ENCODE measurements at regions not wholly inside any gene's neighbourhood (a gene's known extent, or its start where the extent isn't known, plus 50 kb on each side); places are given as distances from the start of the nearest gene placed in this dataset.

DNA sequence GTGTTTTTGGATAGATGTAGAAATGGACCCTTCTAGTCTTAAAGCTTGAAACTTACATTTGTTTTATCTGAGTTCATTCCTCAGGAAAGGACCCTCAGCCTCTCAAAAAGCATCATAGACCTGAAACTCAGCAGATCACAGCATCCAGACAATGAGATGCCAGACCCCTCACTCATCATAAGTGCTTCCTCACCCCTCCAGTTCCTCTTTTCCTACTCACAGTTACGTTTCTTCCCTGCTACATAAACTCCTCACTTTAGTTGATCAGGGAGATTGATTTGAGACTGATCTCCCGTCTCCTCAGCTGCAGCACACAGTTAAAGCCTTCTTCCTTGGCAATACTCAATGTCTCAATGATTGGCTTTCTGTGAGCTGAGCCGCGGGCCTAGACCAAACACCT lies 282.0 kb downstream of the FAM72C start:
- H3K23ac ChIP-seq (ENCODE audit: low read length), result no peak overlapping the region
- WGBS (ENCODE audit: extremely low coverage, insufficient coverage, low lambda C conversion rate), result no CpG with 5 or more reads among the region's 4 CpGs
- DNase-seq, result no peak
- no peak overlapping the region for H3K4me2 ChIP-seq (ENCODE audit: low read length)
- no peaks in the 10 kb centered on the region for H3K4me1 ChIP-seq (ENCODE audit: control insufficient read depth, low read depth, low read length)
- no peaks in the 10 kb centered on the region for H3K79me1 ChIP-seq (ENCODE audit: low read length)
- H3K56ac ChIP-seq (ENCODE audit: low read length), result no peak overlapping the region
- H3K4me3 ChIP-seq (ENCODE audit: low read length), result no peak overlapping the region
- H2BK120ac ChIP-seq (ENCODE audit: low read depth, low read length), result no peak overlapping the region
- H2BK5ac ChIP-seq (ENCODE audit: low read length), result no peak overlapping the region
- H2BK15ac ChIP-seq (replicated peaks; ENCODE audit: low read depth), result no peak overlapping the region
- H3K27me3 ChIP-seq (ENCODE audit: insufficient read depth, low read length, poor library complexity), result no peaks in the 10 kb centered on the region
- no peak overlapping the region for H3K27ac ChIP-seq (ENCODE audit: low read depth, low read length)
- H3K79me2 ChIP-seq (ENCODE audit: control insufficient read depth, insufficient read depth, low read length), result no peaks in the 10 kb centered on the region
- H3K18ac ChIP-seq (ENCODE audit: low read length), result no peak overlapping the region
- H3K36me3 ChIP-seq (ENCODE audit: control insufficient read depth, insufficient read depth, low read length), result no peaks in the 10 kb centered on the region
- H2AK5ac ChIP-seq (ENCODE audit: low read length), result no peak overlapping the region
- no peak overlapping the region for H3K9ac ChIP-seq (ENCODE audit: low read length)
- H3K4ac ChIP-seq (ENCODE audit: low read depth, low read length), result no peak overlapping the region
- no peak overlapping the region for H4K8ac ChIP-seq (ENCODE audit: low read depth, low read length)
- no peak overlapping the region for H4K5ac ChIP-seq (ENCODE audit: low read length)

DNA sequence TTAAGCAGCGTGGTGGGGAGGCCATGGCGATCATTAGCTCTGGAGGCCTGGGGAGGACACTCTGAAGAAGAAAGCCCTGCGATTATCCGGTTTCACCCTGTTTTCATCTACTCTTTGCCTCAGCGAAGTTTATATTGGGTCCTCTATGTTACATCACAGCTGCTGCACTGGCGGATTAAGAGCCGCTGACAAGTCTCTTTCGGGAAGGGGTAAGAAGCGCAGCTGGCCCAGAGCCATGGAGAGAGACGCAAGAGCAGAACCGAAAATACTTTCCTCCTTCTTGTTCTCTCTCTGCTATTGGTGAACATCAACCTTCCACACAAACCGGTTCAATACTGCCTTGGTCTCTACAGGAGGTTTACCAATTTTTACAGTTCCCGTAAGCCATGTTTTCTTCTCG lies 291.5 kb downstream of the FAM72C start:
- no peak overlapping the region for H4K8ac ChIP-seq (ENCODE audit: low read depth, low read length)
- H4K5ac ChIP-seq (ENCODE audit: low read length), result no peak overlapping the region
- H3K27ac ChIP-seq (ENCODE audit: low read depth, low read length), result no peak overlapping the region
- no peak overlapping the region for H2BK120ac ChIP-seq (ENCODE audit: low read depth, low read length)
- H3K36me3 ChIP-seq (ENCODE audit: control insufficient read depth, insufficient read depth, low read length), result no peaks in the 10 kb centered on the region
- no peak overlapping the region for H2BK5ac ChIP-seq (ENCODE audit: low read length)
- H2AK5ac ChIP-seq (ENCODE audit: low read length), result no peak overlapping the region
- H3K4ac ChIP-seq (ENCODE audit: low read depth, low read length), result no peak overlapping the region
- no peak overlapping the region for H3K56ac ChIP-seq (ENCODE audit: low read length)
- no peak overlapping the region for H3K4me2 ChIP-seq (ENCODE audit: low read length)
- no peaks in the 10 kb centered on the region for H3K4me1 ChIP-seq (ENCODE audit: control insufficient read depth, low read depth, low read length)
- H3K79me1 ChIP-seq (ENCODE audit: low read length), result no peaks in the 10 kb centered on the region
- no peak overlapping the region for H3K18ac ChIP-seq (ENCODE audit: low read length)
- H3K23ac ChIP-seq (ENCODE audit: low read length), result no peak overlapping the region
- no peaks in the 10 kb centered on the region for H3K79me2 ChIP-seq (ENCODE audit: control insufficient read depth, insufficient read depth, low read length)
- no peak for DNase-seq
- H2BK15ac ChIP-seq (replicated peaks; ENCODE audit: low read depth), result no peak overlapping the region
- no peak overlapping the region for H3K4me3 ChIP-seq (ENCODE audit: low read length)
- no peak overlapping the region for H3K9ac ChIP-seq (ENCODE audit: low read length)
- H3K27me3 ChIP-seq (ENCODE audit: insufficient read depth, low read length, poor library complexity), result no peaks in the 10 kb centered on the region
- whole genome bisulfite sequencing (ENCODE audit: extremely low coverage, insufficient coverage, low lambda C conversion rate), result no CpG with 5 or more reads among the region's 14 CpGs

DNA sequence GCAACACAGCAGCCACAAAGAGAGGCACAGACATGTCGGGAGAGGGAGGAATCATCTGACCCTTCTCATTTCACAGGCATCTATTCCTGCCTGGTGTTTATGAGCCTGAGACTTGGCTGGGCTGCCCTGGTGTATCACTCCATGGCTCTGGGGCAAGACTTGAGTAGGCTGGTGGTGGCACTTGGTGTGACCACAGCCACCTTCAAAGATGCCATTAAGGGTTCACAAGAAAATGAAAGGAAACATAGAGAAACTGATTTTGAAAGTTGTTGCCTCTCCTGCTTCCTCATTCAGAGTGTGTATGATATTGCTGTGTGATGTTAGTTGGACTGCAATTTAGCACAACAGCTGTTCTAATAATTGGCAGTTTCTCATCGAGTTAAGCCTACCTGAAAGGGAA lies 298.8 kb downstream of the FAM72C start:
- no peak overlapping the region for H4K5ac ChIP-seq (ENCODE audit: low read length)
- H2BK5ac ChIP-seq (ENCODE audit: low read length), result no peak overlapping the region
- no peaks in the 10 kb centered on the region for H3K79me1 ChIP-seq (ENCODE audit: low read length)
- H3K27me3 ChIP-seq (ENCODE audit: insufficient read depth, low read length, poor library complexity), result no peaks in the 10 kb centered on the region
- H3K4me1 ChIP-seq (ENCODE audit: control insufficient read depth, low read depth, low read length), result no peaks in the 10 kb centered on the region
- H3K9ac ChIP-seq (ENCODE audit: low read length), result no peak overlapping the region
- H3K18ac ChIP-seq (ENCODE audit: low read length), result no peak overlapping the region
- no peak overlapping the region for H4K8ac ChIP-seq (ENCODE audit: low read depth, low read length)
- H3K79me2 ChIP-seq (ENCODE audit: control insufficient read depth, insufficient read depth, low read length), result no peaks in the 10 kb centered on the region
- no peaks in the 10 kb centered on the region for H3K36me3 ChIP-seq (ENCODE audit: control insufficient read depth, insufficient read depth, low read length)
- WGBS (ENCODE audit: extremely low coverage, insufficient coverage, low lambda C conversion rate), result no CpG with 5 or more reads among the region's 2 CpGs
- H3K4me3 ChIP-seq (ENCODE audit: low read length), result no peak overlapping the region
- H3K56ac ChIP-seq (ENCODE audit: low read length), result no peak overlapping the region
- H2AK5ac ChIP-seq (ENCODE audit: low read length), result no peak overlapping the region
- H3K4ac ChIP-seq (ENCODE audit: low read depth, low read length), result no peak overlapping the region
- H2BK120ac ChIP-seq (ENCODE audit: low read depth, low read length), result no peak overlapping the region
- no peak overlapping the region for H3K4me2 ChIP-seq (ENCODE audit: low read length)
- no peak overlapping the region for H2BK15ac ChIP-seq (replicated peaks; ENCODE audit: low read depth)
- no peak overlapping the region for H3K23ac ChIP-seq (ENCODE audit: low read length)
- H3K27ac ChIP-seq (ENCODE audit: low read depth, low read length), result no peak overlapping the region
- no peak for DNase-seq

DNA sequence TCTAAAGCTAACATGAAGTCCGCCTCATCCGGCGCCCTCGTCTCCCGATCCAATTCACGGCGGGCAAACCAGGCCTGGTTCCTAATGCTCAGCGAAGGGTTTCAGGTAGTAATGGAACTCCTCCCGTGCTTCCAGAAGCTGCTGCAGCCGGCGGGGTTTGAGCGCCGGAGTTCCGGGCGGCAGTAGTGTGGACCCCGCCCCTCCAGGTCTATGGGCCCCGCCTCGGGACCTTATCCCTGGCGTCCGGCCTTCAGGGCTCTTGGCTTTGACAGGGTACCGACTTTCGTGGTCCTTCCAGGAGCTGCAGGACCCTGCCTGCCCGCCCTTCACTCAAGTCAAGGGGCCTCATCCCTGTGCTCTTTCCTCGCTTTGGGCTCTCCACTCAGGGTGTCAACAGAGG lies 304.1 kb downstream of the FAM72C start:
- no peak overlapping the region for H3K56ac ChIP-seq (ENCODE audit: low read length)
- no peak for DNase-seq
- no CpG with 5 or more reads among the region's 24 CpGs for WGBS (ENCODE audit: extremely low coverage, insufficient coverage, low lambda C conversion rate)
- no peaks in the 10 kb centered on the region for H3K4me1 ChIP-seq (ENCODE audit: control insufficient read depth, low read depth, low read length)
- no peak overlapping the region for H3K23ac ChIP-seq (ENCODE audit: low read length)
- no peak overlapping the region for H3K18ac ChIP-seq (ENCODE audit: low read length)
- no peaks in the 10 kb centered on the region for H3K79me1 ChIP-seq (ENCODE audit: low read length)
- no peak overlapping the region for H4K5ac ChIP-seq (ENCODE audit: low read length)
- H3K9ac ChIP-seq (ENCODE audit: low read length), result no peak overlapping the region
- H3K4ac ChIP-seq (ENCODE audit: low read depth, low read length), result no peak overlapping the region
- no peak overlapping the region for H4K8ac ChIP-seq (ENCODE audit: low read depth, low read length)
- no peak overlapping the region for H3K4me3 ChIP-seq (ENCODE audit: low read length)
- no peak overlapping the region for H2BK5ac ChIP-seq (ENCODE audit: low read length)
- H2AK5ac ChIP-seq (ENCODE audit: low read length), result no peak overlapping the region
- no peak overlapping the region for H2BK120ac ChIP-seq (ENCODE audit: low read depth, low read length)
- H3K27ac ChIP-seq (ENCODE audit: low read depth, low read length), result no peak overlapping the region
- no peaks in the 10 kb centered on the region for H3K36me3 ChIP-seq (ENCODE audit: control insufficient read depth, insufficient read depth, low read length)
- no peaks in the 10 kb centered on the region for H3K79me2 ChIP-seq (ENCODE audit: control insufficient read depth, insufficient read depth, low read length)
- no peak overlapping the region for H2BK15ac ChIP-seq (replicated peaks; ENCODE audit: low read depth)
- H3K27me3 ChIP-seq (ENCODE audit: insufficient read depth, low read length, poor library complexity), result no peaks in the 10 kb centered on the region
- H3K4me2 ChIP-seq (ENCODE audit: low read length), result no peak overlapping the region

DNA sequence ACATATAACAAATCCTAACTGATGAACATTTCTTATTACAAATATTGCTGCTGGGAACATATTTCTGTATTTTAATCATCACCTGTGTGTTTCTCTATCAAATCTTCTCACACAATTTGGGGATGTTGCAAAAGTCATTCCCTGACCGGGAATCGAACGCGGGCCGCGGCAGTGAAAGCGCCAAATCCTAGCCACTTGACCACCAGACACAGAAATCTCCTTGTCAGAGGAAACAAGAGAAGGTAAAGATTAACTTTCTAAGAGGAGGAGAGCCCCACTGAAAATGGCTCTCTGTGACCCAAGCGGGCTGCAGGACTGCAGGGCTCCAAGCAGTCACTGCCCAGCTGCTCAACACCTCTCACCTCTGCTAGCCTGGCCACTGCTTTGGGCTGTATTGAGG lies 304.9 kb downstream of the FAM72C start:
- no peak for DNase-seq

DNA sequence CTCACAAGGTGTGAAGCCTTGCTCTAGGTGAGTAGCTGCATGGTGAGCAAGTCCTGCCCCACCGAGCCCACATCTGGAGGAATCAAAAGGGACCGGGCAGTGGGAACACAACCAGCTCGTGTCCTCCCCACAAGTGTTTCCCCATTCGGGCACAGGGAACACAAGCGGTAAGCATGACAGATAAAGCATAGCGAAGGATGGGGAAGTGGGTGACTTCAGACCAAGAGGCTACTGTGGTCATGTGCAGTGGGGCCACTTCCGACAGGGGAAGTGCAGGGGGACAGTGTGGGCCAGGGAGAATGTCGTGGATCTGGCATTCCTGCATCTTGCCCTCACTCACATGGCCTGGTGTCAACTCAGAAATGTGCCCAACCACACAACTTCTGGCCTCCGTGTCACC lies 306.2 kb downstream of the FAM72C start:
- Histone ChIP-seq H4K8ac (ENCODE audit: low read depth, low read length) (no peak overlapping the region), H3K4me3 (ENCODE audit: low read length) (no peak overlapping the region), H2BK5ac (ENCODE audit: low read length) (no peak overlapping the region), H3K4me2 (ENCODE audit: low read length) (no peak overlapping the region), H3K79me1 (ENCODE audit: low read length) (no peaks in the 10 kb centered on the region), H3K4me1 (ENCODE audit: control insufficient read depth, low read depth, low read length) (no peaks in the 10 kb centered on the region), H3K4ac (ENCODE audit: low read depth, low read length) (no peak overlapping the region), H4K5ac (ENCODE audit: low read length) (no peak overlapping the region), H2AK5ac (ENCODE audit: low read length) (no peak overlapping the region), H3K36me3 (ENCODE audit: control insufficient read depth, insufficient read depth, low read length) (no peaks in the 10 kb centered on the region), H2BK120ac (ENCODE audit: low read depth, low read length) (no peak overlapping the region), H3K27ac (ENCODE audit: low read depth, low read length) (no peak overlapping the region), H3K9ac (ENCODE audit: low read length) (no peak overlapping the region), H3K56ac (ENCODE audit: low read length) (no peak overlapping the region), H3K18ac (ENCODE audit: low read length) (no peak overlapping the region), H3K79me2 (ENCODE audit: control insufficient read depth, insufficient read depth, low read length) (no peaks in the 10 kb centered on the region), H3K27me3 (ENCODE audit: insufficient read depth, low read length, poor library complexity) (no peaks in the 10 kb centered on the region), H3K23ac (ENCODE audit: low read length) (no peak overlapping the region), H2BK15ac (replicated peaks; ENCODE audit: low read depth) (no peak overlapping the region)
- DNase-seq, result no peak
- WGBS (ENCODE audit: extremely low coverage, insufficient coverage, low lambda C conversion rate), result no CpG with 5 or more reads among the region's 9 CpGs

More for the DNA sequence above, 304.9 kb downstream of the FAM72C start:
- Histone ChIP-seq H4K5ac (ENCODE audit: low read length) (no peak overlapping the region), H3K9ac (ENCODE audit: low read length) (no peak overlapping the region), H3K18ac (ENCODE audit: low read length) (no peak overlapping the region), H3K4me2 (ENCODE audit: low read length) (no peak overlapping the region), H3K79me1 (ENCODE audit: low read length) (no peaks in the 10 kb centered on the region), H3K23ac (ENCODE audit: low read length) (no peak overlapping the region), H3K27ac (ENCODE audit: low read depth, low read length) (no peak overlapping the region), H3K36me3 (ENCODE audit: control insufficient read depth, insufficient read depth, low read length) (no peaks in the 10 kb centered on the region), H4K8ac (ENCODE audit: low read depth, low read length) (no peak overlapping the region), H3K56ac (ENCODE audit: low read length) (no peak overlapping the region), H3K4me1 (ENCODE audit: control insufficient read depth, low read depth, low read length) (no peaks in the 10 kb centered on the region), H2AK5ac (ENCODE audit: low read length) (no peak overlapping the region), H2BK5ac (ENCODE audit: low read length) (no peak overlapping the region), H3K4ac (ENCODE audit: low read depth, low read length) (no peak overlapping the region), H3K4me3 (ENCODE audit: low read length) (no peak overlapping the region), H2BK15ac (replicated peaks; ENCODE audit: low read depth) (no peak overlapping the region), H3K27me3 (ENCODE audit: insufficient read depth, low read length, poor library complexity) (no peaks in the 10 kb centered on the region), H3K79me2 (ENCODE audit: control insufficient read depth, insufficient read depth, low read length) (no peaks in the 10 kb centered on the region), H2BK120ac (ENCODE audit: low read depth, low read length) (no peak overlapping the region)
- no CpG with 5 or more reads among the region's 8 CpGs for WGBS (ENCODE audit: extremely low coverage, insufficient coverage, low lambda C conversion rate)

Data from mesendoderm (in vitro differentiated cells).